ENCODE measurements at regions not wholly inside any gene's neighbourhood (a gene's known extent, or its start where the extent isn't known, plus 50 kb on each side); places are given as distances from the start of the nearest gene placed in this dataset.

DNA sequence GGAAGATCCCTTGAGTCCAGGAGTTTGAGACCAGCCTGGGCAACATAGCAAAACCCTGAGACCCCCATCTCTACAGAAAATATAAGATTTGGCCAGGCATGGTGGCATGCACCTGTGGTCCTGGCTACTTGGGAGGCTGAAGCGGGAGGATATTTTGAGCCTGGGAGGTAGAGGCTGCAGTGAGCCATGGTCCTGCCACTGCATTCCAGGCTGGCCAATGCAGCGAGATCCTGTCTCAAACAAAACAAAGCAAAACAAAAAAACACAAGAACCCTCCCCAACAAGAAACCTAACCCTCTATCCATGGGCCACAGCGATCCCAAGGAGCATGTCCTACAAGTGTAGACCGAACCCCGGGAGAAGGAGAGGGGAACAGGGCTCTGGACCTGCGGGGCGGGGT lies 133.3 kb downstream of the MGAT5B start:
- no peak overlapping the region for H3K4me3 ChIP-seq (ENCODE audit: low read depth, low read length)
- DNase-seq (ENCODE audit: low read depth): no peak
- no peak for TF ChIP-seq CTCF (conservative IDR thresholded peaks at IDR 0.05; ENCODE audit: low read depth, low read length)

DNA sequence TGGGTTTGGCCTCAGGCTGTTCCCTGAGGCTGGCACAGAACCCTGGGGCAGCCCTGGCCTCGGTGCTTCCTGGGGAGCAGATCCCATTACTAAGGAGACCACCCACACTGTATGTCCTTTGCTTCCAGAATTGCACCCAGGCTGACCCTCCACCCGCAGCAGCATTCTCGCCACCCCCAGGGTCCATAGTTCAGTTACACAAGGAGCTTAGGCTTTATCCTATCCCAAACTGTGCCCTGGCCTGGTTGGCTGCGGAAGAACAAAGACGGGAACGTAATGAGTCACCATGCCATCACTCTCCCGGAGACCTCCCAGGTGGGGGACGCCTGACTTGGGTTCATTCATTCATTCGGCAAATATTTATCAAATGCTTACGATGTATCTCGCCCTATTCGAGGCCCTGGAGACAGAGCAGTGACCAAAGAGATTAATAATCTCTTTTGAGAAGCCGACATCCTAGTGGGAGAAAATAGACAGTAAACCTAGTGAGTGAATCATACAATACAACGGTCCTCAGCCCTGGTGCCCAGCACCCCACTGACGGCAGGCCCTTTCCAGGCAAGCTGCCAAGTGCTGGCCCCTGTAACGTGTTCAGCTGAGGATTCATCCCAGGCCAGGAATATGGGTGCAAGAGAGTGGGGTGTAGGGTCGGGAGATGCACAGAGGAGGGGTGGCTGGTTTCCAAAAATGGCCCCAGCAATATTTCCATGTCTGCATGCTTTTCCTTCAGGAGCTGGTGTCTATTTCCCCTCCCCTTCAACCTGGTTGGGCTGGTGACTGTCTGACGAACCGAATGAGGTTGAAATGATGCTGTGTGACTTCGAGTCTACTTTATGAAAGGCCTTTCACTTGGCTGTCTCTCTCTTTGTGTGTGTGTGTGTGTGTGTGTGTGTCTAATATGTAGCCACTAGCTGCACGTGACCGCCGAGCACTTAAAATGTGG lies 134.2 kb downstream of the MGAT5B start:
- peak; percentile 92 for DNase-seq (ENCODE audit: low read depth)
- H3K4me3 ChIP-seq (ENCODE audit: low read depth, low read length): no peak overlapping the region
- no peak for TF ChIP-seq CTCF (conservative IDR thresholded peaks at IDR 0.05; ENCODE audit: low read depth, low read length)

DNA sequence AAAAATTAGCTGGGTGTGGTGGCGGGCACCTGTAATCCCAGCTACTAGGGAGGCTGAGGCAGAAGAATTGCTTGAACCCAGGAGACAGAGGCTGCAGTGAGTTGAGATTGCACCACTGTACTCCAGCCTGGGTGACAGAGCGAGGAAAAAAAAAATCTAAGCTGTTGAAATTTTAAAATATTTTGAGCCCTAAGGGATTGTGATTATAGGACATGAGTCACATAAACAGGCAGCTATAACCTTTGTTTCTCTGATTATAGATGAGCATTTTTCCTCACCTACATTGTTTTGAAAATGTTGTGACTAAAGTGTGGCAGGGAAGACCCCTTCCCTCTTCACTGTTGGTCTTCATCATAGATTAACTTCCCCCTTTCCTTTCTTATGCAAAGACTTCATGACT lies 135.5 kb downstream of the MGAT5B start:
- H3K4me3 ChIP-seq (ENCODE audit: low read depth, low read length): no peak overlapping the region
- no peak for DNase-seq (ENCODE audit: low read depth)
- TF ChIP-seq CTCF (conservative IDR thresholded peaks at IDR 0.05; ENCODE audit: low read depth, low read length): no peak

DNA sequence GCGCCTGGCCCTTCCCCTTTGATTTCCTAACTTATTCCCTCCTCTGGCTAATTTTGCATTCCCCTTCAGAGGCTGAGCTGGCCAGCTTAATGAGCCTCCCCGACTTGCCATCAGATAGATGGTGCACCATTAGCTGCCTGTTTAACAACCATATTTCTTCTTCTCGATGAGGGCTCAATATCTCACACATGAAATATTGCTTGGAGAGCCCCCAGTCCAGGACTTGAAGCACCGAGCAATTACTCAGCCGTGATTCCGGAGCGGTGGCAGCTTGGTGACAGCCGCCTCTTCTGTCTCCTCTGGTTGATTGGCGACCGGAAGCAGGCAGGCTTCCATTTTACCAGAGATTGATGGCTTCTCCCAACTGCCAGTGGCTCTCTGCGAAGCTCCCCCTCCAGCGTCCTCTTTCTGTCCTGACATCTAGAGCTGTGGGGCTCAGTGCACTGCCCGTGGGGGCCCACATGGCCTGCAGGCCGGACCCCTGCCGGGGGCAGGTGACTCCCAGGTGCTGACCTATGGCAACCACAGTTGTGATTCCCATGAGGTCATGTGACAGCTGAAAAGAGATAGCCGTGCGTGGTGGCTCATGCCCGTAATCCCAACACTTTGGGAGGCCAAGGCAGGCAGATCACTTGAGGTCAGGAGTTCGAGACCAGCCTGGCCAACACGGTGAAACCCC lies 133.7 kb upstream of the SEC14L1 start:
- no peak for DNase-seq (ENCODE audit: low read depth)
- no peak overlapping the region for H3K4me3 ChIP-seq (ENCODE audit: low read depth, low read length)
- no peak for TF ChIP-seq CTCF (conservative IDR thresholded peaks at IDR 0.05; ENCODE audit: low read depth, low read length)

DNA sequence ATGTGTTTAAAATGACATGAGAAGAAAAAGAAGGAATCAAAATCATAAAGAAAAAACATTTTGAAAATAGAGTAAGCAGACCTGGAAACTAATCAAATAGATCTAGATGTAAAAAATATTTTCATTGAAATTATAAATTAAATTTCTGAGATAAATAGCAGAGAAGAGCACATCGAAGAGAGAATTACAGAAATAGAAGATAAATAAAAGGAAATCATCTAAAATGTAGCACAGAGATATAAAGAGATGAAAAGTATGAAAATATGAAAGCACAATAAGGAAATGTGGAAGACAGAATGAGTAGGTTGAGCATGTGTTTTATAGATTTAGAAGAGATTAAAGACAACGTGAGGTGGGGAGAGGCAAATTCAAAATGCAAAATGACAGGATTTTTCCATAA lies 130.9 kb upstream of the SEC14L1 start:
- no peak overlapping the region for H3K4me3 ChIP-seq (ENCODE audit: low read depth, low read length)
- no peak for TF ChIP-seq CTCF (conservative IDR thresholded peaks at IDR 0.05; ENCODE audit: low read depth, low read length)
- no peak for DNase-seq (ENCODE audit: low read depth)

DNA sequence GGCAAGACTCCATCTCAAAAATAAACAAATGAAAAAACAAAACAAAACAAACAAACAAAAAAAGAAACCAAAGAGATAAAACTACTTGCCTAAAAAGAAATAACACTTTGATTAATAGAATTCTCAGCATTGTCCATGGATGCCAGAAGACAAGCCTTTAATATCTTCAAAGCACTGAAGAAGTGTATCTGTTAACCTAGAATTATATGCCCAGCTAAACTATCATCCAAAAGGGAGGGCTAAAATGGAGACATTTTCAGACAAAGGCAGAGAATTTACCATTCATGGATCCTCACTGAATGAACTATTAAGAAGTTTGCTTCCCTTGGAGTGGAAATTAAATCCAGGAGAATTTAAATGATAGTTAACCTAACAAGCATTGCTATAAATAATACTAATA lies 130.1 kb upstream of the SEC14L1 start:
- no peak for TF ChIP-seq CTCF (conservative IDR thresholded peaks at IDR 0.05; ENCODE audit: low read depth, low read length)
- H3K4me3 ChIP-seq (ENCODE audit: low read depth, low read length): no peak overlapping the region
- DNase-seq (ENCODE audit: low read depth): no peak

All from epithelial cell of proximal tubule (primary cell).